T-helper 1 cell treated with Interleukin-12 subunit alpha and Interleukin-12 subunit beta and Interleukin-4 antibody, amounts not matched to agents 30 ng/mL and 1 ng/mL, for 36 hours (primary cell): ENCODE measurements at regions not wholly inside any gene's neighbourhood (a gene's known extent, or its start where the extent isn't known, plus 50 kb on each side); places are given as distances from the start of the nearest gene placed in this dataset.

ENCODE experiments used
- intact Hi-C: fragments of 100-400 bp; cut with micrococcal nuclease; formaldehyde crosslinking; loops from one replicate; pipeline ENCODE4 v1.15.1; 2024

DNA sequence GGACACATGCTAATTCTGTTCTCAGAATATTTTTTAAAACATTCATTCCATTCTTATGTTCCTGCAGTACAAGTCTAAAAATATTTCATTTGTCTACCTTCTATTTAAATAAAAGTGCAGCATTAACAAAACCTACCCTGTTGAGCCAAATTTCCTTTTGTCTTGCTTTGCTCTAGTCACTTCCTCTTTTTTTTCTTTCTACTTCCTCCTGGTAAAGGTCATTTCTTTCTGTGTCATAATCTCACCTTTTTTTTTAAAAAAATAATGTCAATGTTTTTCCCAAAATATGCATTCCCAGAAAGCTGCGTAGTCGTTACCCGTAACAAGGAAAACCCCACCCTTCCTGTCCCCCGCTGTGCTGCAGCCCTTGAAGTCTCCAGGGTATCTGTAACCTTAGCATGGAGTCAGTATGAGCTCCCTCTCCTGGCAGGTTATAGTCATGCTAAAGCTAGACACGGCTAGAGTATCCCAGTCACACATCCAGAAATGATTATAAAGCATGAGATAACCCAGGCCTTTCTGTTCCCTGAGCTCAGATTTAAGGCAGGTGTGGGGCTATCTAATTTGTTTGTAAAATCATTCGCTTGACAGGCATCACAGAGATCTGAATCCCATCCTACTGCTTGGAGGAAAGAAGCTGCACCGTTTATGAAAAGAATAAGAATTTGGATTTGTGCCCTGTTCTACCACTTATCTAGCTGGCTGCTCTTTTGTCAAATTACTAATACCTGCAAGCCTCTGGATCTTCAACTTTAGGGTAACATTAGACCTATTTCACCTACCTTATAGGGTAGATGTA is 51.1 kb upstream of the EED start:
- intact Hi-C loops = loop anchor here (1.0 to 2.0 kb wide), 9 partner anchors 9 to 599 kb away; partner anchors contain the start of genes CCDC83 and PICALM

GRCh38 chr11:86192519-86193257 is 51.9 kb upstream of the EED start:
- intact Hi-C loops = loop anchor here (1.0 to 2.0 kb wide), 9 partner anchors 9 to 598 kb away; partner anchors contain the start of genes CCDC83 and PICALM

DNA sequence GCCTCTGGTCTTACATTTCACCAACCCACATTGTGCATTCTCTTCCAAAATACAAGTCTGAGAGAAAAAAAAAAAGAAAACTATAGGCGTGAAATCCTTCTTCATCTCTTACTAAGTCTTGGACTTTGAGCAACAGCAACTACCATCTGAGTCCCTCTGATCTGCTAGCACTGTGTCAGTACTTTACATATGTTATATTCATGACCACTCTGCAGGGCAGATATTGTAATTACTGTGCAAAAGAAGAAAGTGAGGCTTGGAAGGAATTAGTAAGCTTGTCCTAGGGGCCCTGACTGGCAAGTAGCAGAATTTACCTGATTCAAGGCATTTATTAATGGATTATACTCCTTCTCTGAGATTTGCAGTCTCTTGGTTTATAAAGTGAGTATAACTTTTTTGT is 52.7 kb upstream of the EED start:
- intact Hi-C loops = loop anchor here (2.0 kb wide), 2 partner anchors 53 to 597 kb away; no protein-coding TSS in a partner anchor

GRCh38 chr11:86187027-86187426 is 57.5 kb upstream of the EED start:
- intact Hi-C loops = no loop called here

DNA sequence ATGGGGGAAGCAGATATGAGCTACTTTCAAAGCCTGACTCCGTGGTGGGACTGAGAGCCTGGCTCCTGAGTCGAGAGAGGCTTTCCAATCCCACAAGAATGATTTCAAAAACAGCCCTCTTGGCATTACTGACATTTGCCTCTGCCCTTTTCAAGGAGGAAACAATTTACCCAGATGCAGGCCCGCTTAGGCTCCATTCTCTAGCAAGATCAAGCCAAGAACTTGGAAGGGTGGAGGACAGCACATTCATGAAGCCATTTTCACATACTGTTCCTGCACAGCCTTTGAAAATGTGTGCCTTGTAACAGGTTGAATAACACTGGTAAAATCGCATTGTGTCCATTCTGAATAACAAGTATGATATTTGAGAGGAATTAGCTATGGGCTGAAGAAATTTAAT is 58.2 kb upstream of the EED start:
- intact Hi-C loops = no loop called here

DNA sequence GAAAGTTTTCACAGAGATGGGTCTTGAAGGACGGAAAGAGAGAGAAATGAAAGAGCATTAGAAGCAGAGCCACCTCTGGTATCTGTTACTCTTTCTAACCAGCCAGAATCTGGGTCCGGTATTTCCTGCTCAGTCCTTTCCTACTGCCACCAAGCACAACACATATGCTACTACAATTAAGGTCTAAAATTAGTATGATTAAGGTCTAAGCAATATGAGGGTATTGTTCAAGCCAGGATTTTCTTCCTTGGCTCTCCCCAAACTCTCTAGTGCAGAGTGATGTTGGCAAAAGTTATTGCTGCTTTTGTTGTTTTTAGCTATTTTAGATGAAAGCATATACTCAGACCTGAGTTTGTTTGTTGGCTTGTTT is 59.2 kb upstream of the EED start:
- intact Hi-C loops = no loop called here

DNA sequence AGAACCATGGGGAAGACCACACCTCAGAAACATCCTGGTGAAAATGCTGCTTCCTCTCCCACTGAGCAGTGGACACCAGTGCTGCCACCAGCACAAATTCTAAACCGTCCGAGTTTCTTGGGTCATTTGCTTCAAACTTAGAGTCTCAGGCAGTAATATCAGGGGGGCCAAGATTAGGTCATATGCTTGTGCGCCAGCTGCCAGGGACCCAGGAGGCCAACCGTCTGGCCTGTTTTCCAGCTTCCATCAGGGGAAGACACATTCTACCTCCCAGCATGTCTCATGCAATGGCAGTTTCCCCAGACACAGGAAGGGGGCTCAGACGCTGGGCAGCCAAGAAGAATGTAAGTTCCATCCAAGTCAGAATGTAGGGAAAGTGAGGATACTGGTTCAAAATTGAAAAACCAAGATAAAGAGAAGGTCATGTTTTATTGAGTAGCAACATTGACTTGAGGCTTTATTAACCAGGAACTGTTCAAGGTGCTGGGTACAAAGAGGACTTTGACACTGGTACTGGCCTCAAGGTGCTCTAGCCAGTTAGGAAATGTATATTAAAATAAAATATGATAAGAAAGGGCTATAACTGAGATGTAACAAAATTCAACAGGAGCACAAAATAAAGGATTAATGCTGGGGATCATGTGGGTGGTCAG is 59.7 kb upstream of the EED start:
- intact Hi-C loops = no loop called here

DNA sequence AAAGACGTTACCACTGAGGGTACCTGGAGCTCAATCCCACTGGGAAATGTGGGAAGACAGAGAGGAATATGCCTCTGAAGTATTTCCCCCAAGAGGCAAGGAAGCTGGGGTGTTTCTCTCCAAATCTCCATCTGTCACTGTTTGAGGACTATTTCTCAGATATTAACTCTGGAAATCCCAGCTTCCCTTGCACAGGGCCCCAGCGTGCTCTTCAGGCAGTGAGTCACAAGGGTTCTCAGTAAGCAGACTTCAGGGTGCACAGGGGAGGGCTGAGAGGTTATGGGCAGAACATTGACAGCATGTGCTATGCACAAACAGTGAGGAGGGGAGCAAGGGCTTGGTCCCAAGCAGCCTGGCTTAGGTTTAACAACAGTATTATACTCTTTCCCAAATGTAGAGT is 60.9 kb upstream of the EED start:
- intact Hi-C loops = loop anchor here (1.0 kb wide), 1 partner anchor 10 kb away; no protein-coding TSS in a partner anchor

DNA sequence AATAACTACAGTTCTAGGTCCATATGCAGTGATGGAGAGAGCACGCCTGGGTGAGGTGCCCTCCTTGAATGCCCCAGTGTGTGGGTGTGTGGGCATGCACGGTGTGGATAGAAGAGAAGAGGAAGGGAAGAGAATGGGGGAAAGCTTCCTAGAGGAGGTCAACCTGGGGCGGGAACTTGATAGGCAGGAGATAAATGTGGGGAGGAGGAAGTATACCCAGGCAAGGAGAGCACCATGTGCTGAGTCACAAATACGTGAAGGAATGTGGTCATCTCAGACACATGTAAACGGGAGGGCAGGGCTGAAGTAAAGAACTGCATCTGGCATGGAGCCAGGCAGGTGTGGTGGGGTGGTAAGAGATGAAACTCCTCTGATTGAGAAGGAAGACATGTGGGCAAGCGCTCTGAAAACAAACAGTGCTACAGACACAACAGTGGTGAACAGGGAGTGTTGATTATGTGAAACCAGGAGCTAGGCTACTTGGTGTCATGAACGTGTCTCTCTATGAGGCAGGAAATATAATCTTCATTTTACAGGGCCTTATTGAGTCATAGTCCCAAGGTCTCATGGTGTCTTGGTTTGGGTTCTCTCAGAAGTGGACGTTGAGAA is 61.5 kb upstream of the EED start:
- intact Hi-C loops = loop anchor here (1.0 kb wide), 1 partner anchor 10 kb away; no protein-coding TSS in a partner anchor

GRCh38 chr11:86181379-86181778 is 63.2 kb upstream of the EED start:
- intact Hi-C loops = no loop called here

DNA sequence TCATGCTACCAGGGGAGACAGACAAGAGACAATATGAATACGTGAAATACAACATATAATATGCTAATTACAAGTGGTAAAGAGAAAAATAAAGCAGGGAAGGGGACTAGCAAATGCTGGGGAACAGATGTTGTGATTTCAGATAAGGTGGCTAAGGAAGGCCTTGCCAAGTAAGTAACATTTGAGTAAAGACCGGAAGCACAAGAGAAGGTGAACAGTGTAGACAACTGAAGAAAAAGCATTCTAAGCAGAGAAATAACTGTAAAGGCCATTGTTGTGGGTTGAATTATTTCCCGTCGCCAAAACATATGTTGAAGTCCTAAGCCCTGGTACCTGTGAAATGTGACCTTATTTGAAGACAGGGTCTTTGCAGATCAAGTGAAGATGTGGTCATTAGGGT is 63.7 kb upstream of the EED start:
- intact Hi-C loops = no loop called here

DNA sequence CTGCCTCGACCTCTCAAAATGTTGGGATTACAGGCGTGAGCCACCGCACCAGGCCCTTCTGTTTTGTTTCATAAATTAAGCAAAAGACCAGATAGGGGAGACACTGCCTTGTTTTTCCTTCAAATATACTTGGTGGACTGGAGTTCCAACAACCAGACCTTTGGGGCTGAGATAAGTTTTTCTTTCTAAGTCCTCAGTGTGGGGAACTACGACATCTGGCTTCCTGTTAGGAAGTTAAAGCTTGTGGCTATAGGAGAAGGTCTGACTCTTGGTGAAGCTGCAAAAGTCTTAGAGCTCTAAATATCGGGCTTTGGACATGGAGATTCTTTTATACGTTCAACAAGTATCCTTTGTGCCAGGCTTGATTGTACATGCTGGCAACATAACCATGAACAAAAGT is 64.1 kb upstream of the EED start:
- intact Hi-C loops = no loop called here

DNA sequence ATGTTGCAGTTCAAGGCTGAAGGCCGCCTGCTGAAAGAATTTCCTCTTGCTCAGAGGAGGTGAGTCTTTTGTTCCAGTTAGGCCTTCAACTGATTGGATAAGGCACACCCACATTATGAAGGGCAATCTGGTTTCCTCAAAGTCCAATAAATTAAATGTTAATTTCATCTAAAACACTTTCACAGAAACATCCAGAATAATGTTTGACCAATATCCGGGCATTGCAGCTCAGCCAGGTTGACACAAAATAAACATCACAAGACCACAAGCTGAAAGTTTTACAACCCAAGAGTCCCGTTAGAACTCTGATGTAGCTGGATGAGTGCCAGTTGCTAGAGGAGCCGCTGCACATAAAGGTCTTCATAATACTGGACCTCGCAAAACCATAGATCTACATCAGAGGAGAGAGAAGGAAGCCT is 64.9 kb upstream of the EED start:
- intact Hi-C loops = no loop called here

DNA sequence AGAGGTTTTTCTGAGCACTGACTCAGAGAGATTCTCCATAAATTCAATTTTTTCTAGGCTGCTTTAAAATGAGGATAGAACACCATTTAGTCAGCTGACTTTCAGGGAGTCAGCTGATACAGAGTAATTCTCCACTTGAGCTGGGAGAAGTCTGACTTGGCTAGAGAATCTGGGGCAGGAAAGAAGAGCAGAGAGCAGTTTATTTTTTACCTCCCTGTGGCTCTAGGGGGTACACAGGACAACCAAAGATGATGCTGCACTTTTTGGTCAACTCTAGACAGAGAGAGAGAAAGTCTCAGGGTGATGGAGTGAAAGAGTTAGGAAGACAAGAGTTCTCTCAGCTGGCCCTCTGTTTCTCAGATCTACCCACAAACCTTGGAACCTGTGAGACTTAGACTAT is 67.3 kb upstream of the EED start:
- intact Hi-C loops = loop anchor here (2.0 kb wide), 2 partner anchors 35 to 37 kb away; no protein-coding TSS in a partner anchor

GRCh38 chr11:86176165-86176884 is 68.2 kb upstream of the EED start:
- intact Hi-C loops = loop anchor here (1.0 to 2.0 kb wide), 6 partner anchors 17 to 423 kb away; partner anchors contain the start of gene PICALM

- intact Hi-C loops = loop anchor here (1.0 to 2.0 kb wide), 6 partner anchors 18 to 422 kb away; partner anchors contain the start of gene PICALM
Observed at GRCh38 chr11:86175626-86176025, 68.9 kb upstream of the EED start.

GRCh38 chr11:86175191-86175590 is 69.4 kb upstream of the EED start:
- intact Hi-C loops = no loop called here

DNA sequence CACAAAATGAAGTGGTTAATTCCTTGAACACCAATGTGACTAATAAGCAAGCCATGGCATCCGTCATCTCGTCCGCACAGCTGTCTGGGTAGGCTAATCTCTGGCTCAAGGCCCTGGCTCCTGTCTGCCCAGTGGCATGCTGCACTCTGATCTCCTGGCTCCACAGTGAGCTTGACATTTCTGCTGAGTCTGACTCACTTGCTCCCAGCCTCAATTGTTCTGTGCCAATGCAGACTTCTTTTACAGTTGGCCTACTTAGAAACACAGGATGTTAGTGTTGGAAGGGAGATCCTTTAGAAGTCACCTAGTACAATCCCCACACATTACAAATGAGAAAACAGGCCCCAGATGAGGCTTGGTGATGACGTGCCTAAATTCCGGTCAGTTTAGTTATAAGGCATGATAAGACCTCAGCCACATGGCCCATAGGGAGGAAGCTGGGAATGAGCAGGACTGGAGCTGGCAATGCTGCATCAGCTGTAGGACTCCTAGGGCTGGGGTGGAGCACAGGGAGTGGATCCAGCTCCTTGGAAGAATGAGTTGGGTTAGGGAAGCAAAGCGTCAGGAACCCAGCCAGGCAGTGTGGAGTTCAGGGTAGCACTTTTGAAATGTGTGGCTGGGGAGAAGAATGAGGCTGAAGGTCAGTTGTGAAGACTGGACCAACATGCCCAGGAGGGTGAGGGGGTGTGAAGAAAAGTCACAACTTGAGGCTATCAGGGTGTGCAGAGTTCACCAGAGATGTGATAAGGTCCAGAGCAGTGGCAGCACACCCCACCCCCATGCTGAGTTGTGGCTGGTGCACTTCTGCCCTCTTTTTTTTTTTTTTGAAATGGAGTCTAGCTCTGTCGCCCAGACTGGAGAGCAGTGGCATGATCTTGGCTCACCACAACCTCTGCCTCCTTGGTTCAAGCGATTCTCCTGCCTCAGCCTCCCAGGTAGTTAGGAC is 70.2 kb upstream of the EED start:
- intact Hi-C loops = no loop called here

DNA sequence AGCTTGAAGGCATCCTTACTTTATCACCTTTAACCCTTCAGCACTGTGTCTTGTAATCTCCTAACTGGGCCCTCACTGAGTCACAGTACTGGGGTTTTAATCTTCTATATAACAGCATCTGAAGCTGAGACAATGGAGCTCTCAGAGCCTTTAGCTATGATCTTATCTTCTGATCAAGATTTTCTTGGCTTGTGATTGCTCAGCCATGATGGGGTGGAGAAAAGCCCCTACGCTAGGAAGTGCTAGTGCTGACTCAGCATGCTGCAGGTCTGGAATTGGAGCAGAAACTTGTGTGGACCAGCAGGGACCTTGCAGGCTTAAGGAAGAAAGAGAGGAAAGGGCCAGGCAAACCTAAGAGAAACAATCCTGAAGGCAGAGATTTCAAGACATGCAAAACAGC is 71.7 kb upstream of the EED start:
- intact Hi-C loops = no loop called here

- intact Hi-C loops = no loop called here
Observed at GRCh38 chr11:86171627-86172026, 72.9 kb upstream of the EED start.
